GM12878 (cell line): ENCODE measurements at regions not wholly inside any gene's neighbourhood (a gene's known extent, or its start where the extent isn't known, plus 50 kb on each side); places are given as distances from the start of the nearest gene placed in this dataset.
A peak's percentile ranks its signal among the peaks of the same experiment; 100 is the strongest.

Source experiments
- ATAC-seq: fragments of 200-7000 bp; cut with Tn5 transposase; 3 replicates; pipeline ENCODE4 v1.9.1; 2020; ENCODE audit warnings: mild to moderate bottlenecking, moderate library complexity
- BruUV-seq: library from RNA; stranded (reverse); fragments of 400-500 nt; replicated peaks from 2 replicates; lab custom pipeline; 2021; lab: Mats Ljungman, UMichigan
- CTCF ChIA-PET: fragments of 300-600 bp; sonication (Branson Sonifier 250); formaldehyde crosslinking; extraction: SDS; loops from one replicate; lab custom pipeline; 2021; ENCODE audit warnings: inconsistent platforms; lab: Yijun Ruan, JAX
- POLR2A ChIA-PET: fragments of 350-600 bp; formaldehyde crosslinking; extraction: SDS; loops from one replicate; lab custom pipeline; 2021; ENCODE audit warnings: inconsistent platforms; lab: Charles Lee
- RAD21 ChIA-PET: fragments of 300-600 bp; sonication (Branson Sonifier 250); formaldehyde crosslinking; loops from one replicate; lab custom pipeline; 2023; ENCODE audit warnings: antibody characterized with exemption; ENCODE audit not compliant: unreplicated experiment; lab: Charles Lee
- SMC1A ChIA-PET: fragments of 300-600 bp; sonication (Branson Sonifier 250); formaldehyde crosslinking; loops from one replicate; lab custom pipeline; 2023; ENCODE audit not compliant: unreplicated experiment, uncharacterized antibody; lab: Charles Lee
- DNase-seq: peaks from one replicate; pipeline ENCODE4 v3.0.0-alpha.2; 2011; ENCODE audit warnings: low read depth, low spot score
- FAIRE-seq: peaks from 3 replicates; lab custom pipeline; 2011; peaks lifted over from hg19 to GRCh38; lab: Jason Lieb, UNC
- H2AFZ ChIP-seq: 2 replicates; pipeline ENCODE4 v1.6.0; 2011; ENCODE audit warnings: low read depth, low read length, control low read depth; ENCODE audit not compliant: control insufficient read depth
- H3K27ac ChIP-seq: 2 replicates; pipeline ENCODE4 v1.5.1; 2011; ENCODE audit warnings: control low read depth; ENCODE audit not compliant: control insufficient read depth, insufficient read depth
- H3K27me3 ChIP-seq, 2 experiments: replicated peaks in 1 of 2; 2 replicates each; pipeline versions ENCODE4 v1.6.0 to v1.6.1; 2011; ENCODE audit warnings: low read length in 1 of 2; ENCODE audit not compliant: control insufficient read depth in 2 of 2, insufficient read depth in 2 of 2
- H3K36me3 ChIP-seq, 2 experiments: 2 replicates each; pipeline ENCODE4 v1.5.1; 2011; ENCODE audit warnings: low read length in 1 of 2; ENCODE audit not compliant: control insufficient read depth in 2 of 2, insufficient read depth in 2 of 2
- H3K4me1 ChIP-seq: 2 replicates; pipeline ENCODE4 v1.6.1; 2011; ENCODE audit warnings: mild to moderate bottlenecking, low read length, moderate library complexity, mixed read lengths; ENCODE audit not compliant: control insufficient read depth, insufficient read depth
- H3K4me2 ChIP-seq: 2 replicates; pipeline ENCODE4 v1.6.0; 2011; ENCODE audit warnings: control low read depth; ENCODE audit not compliant: control insufficient read depth, insufficient read depth
- H3K4me3 ChIP-seq: fragments of 200-600 bp; sonication (generic); 2 replicates; pipeline ENCODE4 v1.5.1; 2016
- H3K79me2 ChIP-seq: 2 replicates; pipeline ENCODE4 v1.6.0; 2011; ENCODE audit warnings: low read length; ENCODE audit not compliant: control insufficient read depth, insufficient read depth
- H3K9ac ChIP-seq: 2 replicates; pipeline ENCODE4 v1.8.0; 2011; ENCODE audit warnings: low read length, control low read depth, mixed read lengths; ENCODE audit not compliant: control insufficient read depth, insufficient read depth
- H3K9me3 ChIP-seq: replicated peaks from 3 replicates; pipeline ENCODE4 v1.5.1; 2011; ENCODE audit warnings: mild to moderate bottlenecking, low read length; ENCODE audit not compliant: control insufficient read depth, insufficient read depth
- H4K20me1 ChIP-seq: 2 replicates; pipeline ENCODE4 v1.6.0; 2011; ENCODE audit not compliant: control insufficient read depth, insufficient read depth
- BACH1 ChIP-seq: fragments of 450-650 bp; IDR thresholded peaks from 2 replicates; pipeline ENCODE4 v1.6.1; 2017; ENCODE audit warnings: mild to moderate bottlenecking, borderline replicate concordance
- MTA2 ChIP-seq: fragments of 450-650 bp; IDR thresholded peaks from 2 replicates; pipeline ENCODE4 v1.6.1; 2016; ENCODE audit warnings: low read depth, mild to moderate bottlenecking, moderate library complexity
- PKNOX1 ChIP-seq: fragments of 450-650 bp; IDR thresholded peaks from 2 replicates; pipeline ENCODE4 v1.6.1; 2016; ENCODE audit warnings: mild to moderate bottlenecking
- RAD51 ChIP-seq: fragments of 450-650 bp; IDR thresholded peaks from 2 replicates; pipeline ENCODE4 v1.6.1; 2016; ENCODE audit warnings: moderate library complexity, mild to moderate bottlenecking, inconsistent platforms
- RELA ChIP-seq: fragments of 450-650 bp; IDR thresholded peaks from 2 replicates; pipeline ENCODE4 v1.8.0; 2014; ENCODE audit warnings: borderline replicate concordance; ENCODE audit not compliant: partially characterized antibody
- SMARCA5 ChIP-seq: fragments of 450-650 bp; IDR thresholded peaks from 2 replicates; pipeline ENCODE4 v1.6.1; 2017; ENCODE audit warnings: mild to moderate bottlenecking
- SREBF1 ChIP-seq: IDR thresholded peaks from 2 replicates; pipeline ENCODE4 v1.6.1; 2012; ENCODE audit warnings: mild to moderate bottlenecking, low read length
- ZNF274 ChIP-seq: IDR thresholded peaks from one replicate; pipeline ENCODE4 v1.8.0; 2011; ENCODE audit not compliant: insufficient read length, insufficient read depth
- WGBS: methylation state at CpG from one replicate; pipeline ENCODE4 v1.1.6; 2016; ENCODE audit warnings: low lambda C conversion rate; ENCODE audit not compliant: insufficient replicate concordance, insufficient coverage; ENCODE audit errors: missing lambda C conversion rate; 5-methylcytosine and 5-hydroxymethylcytosine counted together
- in situ Hi-C: fragments of 300-500 bp; cut with MboI; formaldehyde crosslinking; loops from 9 replicates; pipeline ENCODE4 v1.14.3; 2018; ENCODE audit warnings: mixed read lengths
- intact Hi-C: fragments of 100-400 bp; cut with micrococcal nuclease; formaldehyde crosslinking; loops from one replicate; pipeline ENCODE4 v1.14.2; 2022; ENCODE audit not compliant: unreplicated experiment

GRCh38 chr10:91711885-91712680 is 79.2 kb upstream of the PPP1R3C start:
- no peaks in the 10 kb centered on the region for H3K9me3 ChIP-seq
- H3K27me3 ChIP-seq, result no peaks in the 10 kb centered on the region; a peak in 2 of 4 replicates
- H3K79me2 ChIP-seq, result no peaks in the 10 kb centered on the region
- intact Hi-C loops, result no loop called here
- BruUV-seq, result no TSS peak
- H3K4me1 ChIP-seq, result peaks cover 8% of the 10 kb centered on the region
- 29% methylated on average over 4 of the region's 4 CpGs for WGBS
- FAIRE-seq, result peak; percentile 81
- H3K4me2 ChIP-seq, result peak overlapping the region; percentile 49
- TF ChIP-seq SMARCA5, result no peak
- 0 out of 2 replicates have a peak, but pooled peaks have one; percentile 13 for TF ChIP-seq PKNOX1
- in situ Hi-C loops, result no loop called here
- CTCF ChIA-PET, result no interaction called here
- SMC1A ChIA-PET, result interaction anchor here (0.6 to 1.7 kb wide), 3 partner anchors 12 to 843 kb away, joined by 3 read pairs; no protein-coding TSS in a partner anchor
- H2AFZ ChIP-seq, result peak overlapping the region; percentile 74
- no peak overlapping the region for H3K4me3 ChIP-seq
- H3K27ac ChIP-seq, result no peak overlapping the region
- H3K36me3 ChIP-seq, result no peaks in the 10 kb centered on the region
- H3K9ac ChIP-seq, result no peak overlapping the region; the same call in 1 of the 2 replicates
- no peaks in the 10 kb centered on the region for H4K20me1 ChIP-seq
- DNase-seq, result no peak
- ATAC-seq, result peak; percentile 90
- POLR2A ChIA-PET, result no interaction called here
- RAD21 ChIA-PET, result interaction anchor here (0.6 kb wide), 1 partner anchor 275 kb away, joined by 3 read pairs; no protein-coding TSS in a partner anchor

GRCh38 chr10:91709394-91709798 is 76.5 kb upstream of the PPP1R3C start:
- no peak overlapping the region for H3K4me2 ChIP-seq
- H2AFZ ChIP-seq, result no peak overlapping the region
- no TSS peak for BruUV-seq
- TF ChIP-seq RAD51, result 0 out of 2 replicates have a peak, but pooled peaks have one; percentile 17
- TF ChIP-seq MTA2, result peak; percentile 58; the same call in 1 of the 2 replicates
- no peak for TF ChIP-seq ZNF274
- TF ChIP-seq SREBF1, result no peak
- no peak for TF ChIP-seq BACH1
- no peak for TF ChIP-seq RELA
- H3K9ac ChIP-seq, result no peak overlapping the region
- H3K79me2 ChIP-seq, result no peaks in the 10 kb centered on the region
- FAIRE-seq (no peak), DNase-seq (no peak), ATAC-seq (no peak)
- WGBS, result 22% methylated on average over 1 of the region's 1 CpG
- ChIA-PET POLR2A (no interaction called here), CTCF (no interaction called here), SMC1A (no interaction called here), RAD21 (no interaction called here)
- no peak overlapping the region for H3K27ac ChIP-seq
- H3K36me3 ChIP-seq, result no peaks in the 10 kb centered on the region
- H3K4me3 ChIP-seq, result no peak overlapping the region
- in situ Hi-C loops, result no loop called here
- intact Hi-C loops, result no loop called here
- H3K4me1 ChIP-seq, result peaks cover 8% of the 10 kb centered on the region
- no peaks in the 10 kb centered on the region; a peak in 2 of 4 replicates for H3K27me3 ChIP-seq
- no peaks in the 10 kb centered on the region for H3K9me3 ChIP-seq
- H4K20me1 ChIP-seq, result no peaks in the 10 kb centered on the region
